GM23338 (cell line): ENCODE measurements at regions not wholly inside any gene's neighbourhood (a gene's known extent, or its start where the extent isn't known, plus 50 kb on each side); places are given as distances from the start of the nearest gene placed in this dataset.

ENCODE experiments used
- CREB1 ChIP-seq: fragments of 250-450 bp; sonication (Bioruptor Pico); IDR thresholded peaks from 2 replicates; pipeline ENCODE4 v1.5.0; 2020; ENCODE audit warnings: low read depth, mild to moderate bottlenecking, moderate library complexity
- CTCF ChIP-seq, 2 experiments: fragments of 200-600 bp in 1 of 2; sonication (generic) in 1 of 2; conservative IDR thresholded peaks; 2 replicates each; pipeline versions ENCODE4 v1.5.1 to v1.6.1; 2016 to 2017; ENCODE audit warnings: antibody characterized with exemption in 2 of 2, low read depth in 2 of 2, mild to moderate bottlenecking in 2 of 2, moderate library complexity in 1 of 2
- ETS1 ChIP-seq: IDR thresholded peaks from 2 replicates; pipeline ENCODE4 v1.6.1; 2016; ENCODE audit warnings: antibody characterized with exemption
- EZH2 ChIP-seq: fragments of 200-600 bp; sonication (generic); IDR thresholded peaks from one replicate; pipeline ENCODE4 v1.8.0; 2017; ENCODE audit warnings: antibody characterized with exemption, mild to moderate bottlenecking, low read depth; ENCODE audit not compliant: unreplicated experiment
- EZH2phosphoT487 ChIP-seq: fragments of 200-600 bp; sonication (generic); IDR thresholded peaks from one replicate; pipeline ENCODE4 v1.8.1; 2018; ENCODE audit warnings: antibody characterized with exemption; ENCODE audit not compliant: unreplicated experiment
- JUNB ChIP-seq: IDR thresholded peaks from one replicate; pipeline ENCODE4 v1.6.1; 2016; ENCODE audit warnings: antibody characterized with exemption; ENCODE audit not compliant: unreplicated experiment
- POLR2AphosphoS5 ChIP-seq: IDR thresholded peaks from 2 replicates; pipeline ENCODE4 v1.6.1; 2016; ENCODE audit warnings: antibody characterized with exemption, low read depth
- REST ChIP-seq: IDR thresholded peaks from one replicate; pipeline ENCODE4 v1.6.1; 2018; ENCODE audit warnings: antibody characterized with exemption; ENCODE audit not compliant: unreplicated experiment
- STAT1 ChIP-seq: IDR thresholded peaks from one replicate; pipeline ENCODE4 v1.6.1; 2016; ENCODE audit warnings: antibody characterized with exemption; ENCODE audit not compliant: unreplicated experiment
- ZNF114 ChIP-seq: fragments of 250-450 bp; sonication (Bioruptor Pico); IDR thresholded peaks from 2 replicates; pipeline ENCODE4 v1.5.0; 2020; ENCODE audit warnings: mild to moderate bottlenecking, moderate library complexity
- ZNF331 ChIP-seq: fragments of 250-450 bp; sonication (Bioruptor Pico); IDR thresholded peaks from 2 replicates; pipeline ENCODE4 v1.5.0; 2020; ENCODE audit warnings: low read depth, mild to moderate bottlenecking, moderate library complexity
- TF ChIP-seq, protein P1 (sequence below): fragments of 250-450 bp; sonication (Bioruptor Pico); IDR thresholded peaks from 2 replicates; pipeline ENCODE4 v1.5.0; 2020; ENCODE audit warnings: mild to moderate bottlenecking, moderate library complexity

GRCh38 chr6:66814156-66814555, 1107.1 kb upstream of the EYS start:
- TF ChIP-seq EZH2 = no peak
- TF ChIP-seq CTCF (conservative IDR thresholded peaks at IDR 0.05; ENCODE audit: low read depth in 2 of 2) = no peak
- no peak for TF ChIP-seq JUNB
- no peak for TF ChIP-seq POLR2AphosphoS5
- TF ChIP-seq, protein P1, sequence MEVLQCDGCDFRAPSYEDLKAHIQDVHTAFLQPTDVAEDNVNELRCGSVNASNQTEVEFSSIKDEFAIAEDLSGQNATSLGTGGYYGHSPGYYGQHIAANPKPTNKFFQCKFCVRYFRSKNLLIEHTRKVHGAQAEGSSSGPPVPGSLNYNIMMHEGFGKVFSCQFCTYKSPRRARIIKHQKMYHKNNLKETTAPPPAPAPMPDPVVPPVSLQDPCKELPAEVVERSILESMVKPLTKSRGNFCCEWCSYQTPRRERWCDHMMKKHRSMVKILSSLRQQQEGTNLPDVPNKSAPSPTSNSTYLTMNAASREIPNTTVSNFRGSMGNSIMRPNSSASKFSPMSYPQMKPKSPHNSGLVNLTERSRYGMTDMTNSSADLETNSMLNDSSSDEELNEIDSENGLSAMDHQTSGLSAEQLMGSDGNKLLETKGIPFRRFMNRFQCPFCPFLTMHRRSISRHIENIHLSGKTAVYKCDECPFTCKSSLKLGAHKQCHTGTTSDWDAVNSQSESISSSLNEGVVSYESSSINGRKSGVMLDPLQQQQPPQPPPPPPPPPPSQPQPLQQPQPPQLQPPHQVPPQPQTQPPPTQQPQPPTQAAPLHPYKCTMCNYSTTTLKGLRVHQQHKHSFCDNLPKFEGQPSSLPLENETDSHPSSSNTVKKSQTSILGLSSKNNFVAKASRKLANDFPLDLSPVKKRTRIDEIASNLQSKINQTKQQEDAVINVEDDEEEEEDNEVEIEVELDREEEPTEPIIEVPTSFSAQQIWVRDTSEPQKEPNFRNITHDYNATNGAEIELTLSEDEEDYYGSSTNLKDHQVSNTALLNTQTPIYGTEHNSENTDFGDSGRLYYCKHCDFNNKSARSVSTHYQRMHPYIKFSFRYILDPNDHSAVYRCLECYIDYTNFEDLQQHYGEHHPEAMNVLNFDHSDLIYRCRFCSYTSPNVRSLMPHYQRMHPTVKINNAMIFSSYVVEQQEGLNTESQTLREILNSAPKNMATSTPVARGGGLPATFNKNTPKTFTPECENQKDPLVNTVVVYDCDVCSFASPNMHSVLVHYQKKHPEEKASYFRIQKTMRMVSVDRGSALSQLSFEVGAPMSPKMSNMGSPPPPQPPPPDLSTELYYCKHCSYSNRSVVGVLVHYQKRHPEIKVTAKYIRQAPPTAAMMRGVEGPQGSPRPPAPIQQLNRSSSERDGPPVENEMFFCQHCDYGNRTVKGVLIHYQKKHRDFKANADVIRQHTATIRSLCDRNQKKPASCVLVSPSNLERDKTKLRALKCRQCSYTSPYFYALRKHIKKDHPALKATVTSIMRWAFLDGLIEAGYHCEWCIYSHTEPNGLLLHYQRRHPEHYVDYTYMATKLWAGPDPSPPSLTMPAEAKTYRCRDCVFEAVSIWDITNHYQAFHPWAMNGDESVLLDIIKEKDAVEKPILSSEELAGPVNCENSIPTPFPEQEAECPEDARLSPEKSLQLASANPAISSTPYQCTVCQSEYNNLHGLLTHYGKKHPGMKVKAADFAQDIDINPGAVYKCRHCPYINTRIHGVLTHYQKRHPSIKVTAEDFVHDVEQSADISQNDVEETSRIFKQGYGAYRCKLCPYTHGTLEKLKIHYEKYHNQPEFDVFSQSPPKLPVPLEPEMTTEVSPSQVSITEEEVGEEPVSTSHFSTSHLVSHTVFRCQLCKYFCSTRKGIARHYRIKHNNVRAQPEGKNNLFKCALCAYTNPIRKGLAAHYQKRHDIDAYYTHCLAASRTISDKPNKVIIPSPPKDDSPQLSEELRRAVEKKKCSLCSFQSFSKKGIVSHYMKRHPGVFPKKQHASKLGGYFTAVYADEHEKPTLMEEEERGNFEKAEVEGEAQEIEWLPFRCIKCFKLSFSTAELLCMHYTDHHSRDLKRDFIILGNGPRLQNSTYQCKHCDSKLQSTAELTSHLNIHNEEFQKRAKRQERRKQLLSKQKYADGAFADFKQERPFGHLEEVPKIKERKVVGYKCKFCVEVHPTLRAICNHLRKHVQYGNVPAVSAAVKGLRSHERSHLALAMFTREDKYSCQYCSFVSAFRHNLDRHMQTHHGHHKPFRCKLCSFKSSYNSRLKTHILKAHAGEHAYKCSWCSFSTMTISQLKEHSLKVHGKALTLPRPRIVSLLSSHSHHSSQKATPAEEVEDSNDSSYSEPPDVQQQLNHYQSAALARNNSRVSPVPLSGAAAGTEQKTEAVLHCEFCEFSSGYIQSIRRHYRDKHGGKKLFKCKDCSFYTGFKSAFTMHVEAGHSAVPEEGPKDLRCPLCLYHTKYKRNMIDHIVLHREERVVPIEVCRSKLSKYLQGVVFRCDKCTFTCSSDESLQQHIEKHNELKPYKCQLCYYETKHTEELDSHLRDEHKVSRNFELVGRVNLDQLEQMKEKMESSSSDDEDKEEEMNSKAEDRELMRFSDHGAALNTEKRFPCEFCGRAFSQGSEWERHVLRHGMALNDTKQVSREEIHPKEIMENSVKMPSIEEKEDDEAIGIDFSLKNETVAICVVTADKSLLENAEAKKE = no peak
- TF ChIP-seq ZNF331 (CRISPR knock-in tag) = no peak
- TF ChIP-seq REST = no peak
- no peak for TF ChIP-seq EZH2phosphoT487
- no peak for TF ChIP-seq CREB1 (CRISPR knock-in tag)
- TF ChIP-seq ZNF114 = no peak
- TF ChIP-seq ETS1 = no peak
- TF ChIP-seq STAT1 = no peak
